Pons (tissue), 1 donor: ENCODE measurements at regions not wholly inside any gene's neighbourhood (a gene's known extent, or its start where the extent isn't known, plus 50 kb on each side); places are given as distances from the start of the nearest gene placed in this dataset.
A peak's percentile ranks its signal among the peaks of the same experiment; 100 is the strongest.

Experiments
- DNase-seq: peaks from one replicate; pipeline ENCODE4 v3.0.0-alpha.2; 2016; ENCODE audit warnings: low spot score

DNA sequence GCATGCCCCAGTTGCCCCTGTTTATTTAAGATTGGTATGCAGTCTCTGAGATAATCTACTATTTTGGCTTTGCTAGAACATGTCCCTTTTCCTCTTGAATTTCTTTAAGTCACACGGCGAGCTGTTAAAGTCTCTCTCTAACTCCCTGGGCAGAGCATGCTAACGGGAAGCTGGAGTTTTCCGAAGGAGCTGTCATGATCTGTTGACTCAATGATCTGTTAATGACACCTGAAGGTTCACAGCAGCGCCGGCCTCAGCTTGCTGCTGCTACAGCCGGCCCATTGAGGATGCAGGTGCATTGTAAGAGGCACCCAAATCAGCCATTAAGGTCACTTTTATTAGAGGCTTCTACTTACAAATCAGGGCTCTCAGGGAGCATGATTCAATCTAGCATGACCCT is 1203.4 kb downstream of the MAT2B start:
- DNase-seq, result no peak

DNA sequence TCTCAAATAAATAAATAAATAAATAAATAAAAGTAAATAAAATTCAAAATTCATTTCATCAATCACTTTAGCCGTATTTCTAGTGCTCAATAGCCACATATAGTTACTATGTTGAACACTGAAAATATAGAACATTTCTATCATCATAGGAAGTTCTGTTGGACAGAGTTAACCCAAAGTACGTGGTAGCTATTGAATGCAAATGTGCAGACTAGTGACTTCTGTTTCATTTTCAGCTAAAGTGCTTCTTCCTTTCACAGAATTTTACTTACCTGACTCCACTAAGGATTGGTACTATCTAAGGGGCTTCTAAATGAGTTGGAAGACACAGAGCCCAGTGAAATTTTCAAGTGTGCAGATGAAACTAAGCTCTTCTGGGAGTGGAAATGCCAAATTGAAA is 1208.3 kb downstream of the MAT2B start:
- no peak for DNase-seq

DNA sequence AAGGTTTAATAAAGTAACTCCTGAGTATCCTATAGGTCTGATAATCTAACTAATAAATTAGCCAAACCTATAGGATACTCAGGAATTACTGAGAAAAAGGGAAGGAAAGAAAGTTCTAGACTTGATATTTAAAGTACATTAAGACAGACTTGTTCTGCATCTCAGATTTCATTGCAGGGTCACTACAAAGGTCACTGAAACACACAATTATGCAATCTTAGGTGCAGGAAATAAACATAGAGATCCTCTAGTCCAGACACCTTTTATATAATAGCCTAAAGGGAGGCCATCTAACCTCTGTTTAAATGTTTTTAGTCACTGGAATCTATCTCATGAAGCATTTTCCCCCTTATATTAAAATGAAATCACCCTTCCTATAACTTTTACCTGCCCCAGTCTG is 1215.7 kb downstream of the MAT2B start:
- no peak for DNase-seq

DNA sequence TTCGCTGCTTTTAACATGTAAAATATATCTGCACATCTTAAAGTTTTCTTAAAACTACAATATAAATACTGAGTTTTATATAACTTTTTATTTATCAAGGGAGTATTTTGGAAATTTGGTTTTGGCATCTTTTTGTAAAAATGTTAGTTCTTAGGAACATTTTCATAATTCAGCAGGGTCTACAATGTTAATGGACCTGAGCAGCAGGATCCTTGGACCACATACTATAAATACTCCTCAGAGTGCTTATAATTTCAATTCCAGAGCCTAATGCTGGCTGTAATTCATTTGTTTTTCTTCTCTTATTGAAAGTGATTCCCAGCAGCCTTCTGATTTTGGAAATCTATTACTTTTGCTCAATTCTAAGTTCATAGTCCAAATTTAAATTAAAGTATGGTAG is 1216.2 kb downstream of the MAT2B start:
- no peak for DNase-seq

DNA sequence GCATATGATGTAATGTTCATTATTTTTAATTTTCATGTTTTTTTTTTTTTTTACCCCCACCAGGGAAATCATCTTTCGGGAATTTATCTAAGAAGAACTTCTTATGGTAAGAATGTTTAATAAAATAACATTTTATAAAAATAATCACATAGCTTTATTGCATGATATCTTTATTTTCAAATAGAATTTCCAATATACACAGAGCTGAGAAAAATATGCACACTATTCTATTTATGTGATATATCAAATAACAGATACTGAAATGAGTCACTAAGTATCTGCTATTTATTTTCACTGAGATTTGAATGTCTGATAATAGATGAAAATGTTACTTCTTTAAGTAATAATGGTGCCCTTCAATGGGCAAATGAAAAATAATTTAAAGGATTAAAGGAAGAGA is 1217.3 kb downstream of the MAT2B start:
- DNase-seq, result no peak

DNA sequence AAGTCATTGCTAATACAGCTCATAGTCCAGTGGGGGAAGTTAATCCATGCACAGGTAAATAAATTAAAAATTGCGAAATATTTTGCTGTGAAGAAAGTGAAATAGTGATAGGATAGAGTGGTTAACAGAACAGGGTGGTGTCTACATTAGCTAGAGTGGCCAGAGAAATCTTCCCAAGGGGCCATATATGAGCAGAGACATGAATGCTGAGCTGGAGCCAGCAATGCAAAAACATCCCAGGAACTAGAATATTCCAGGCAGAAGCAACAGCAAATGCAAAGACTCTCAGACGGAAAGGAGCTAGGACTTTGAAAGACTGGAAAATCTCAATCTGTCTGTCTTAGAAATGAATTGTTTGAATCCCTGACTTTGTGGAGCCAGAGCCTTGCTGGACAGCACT is 1221.6 kb downstream of the MAT2B start:
- no peak for DNase-seq

DNA sequence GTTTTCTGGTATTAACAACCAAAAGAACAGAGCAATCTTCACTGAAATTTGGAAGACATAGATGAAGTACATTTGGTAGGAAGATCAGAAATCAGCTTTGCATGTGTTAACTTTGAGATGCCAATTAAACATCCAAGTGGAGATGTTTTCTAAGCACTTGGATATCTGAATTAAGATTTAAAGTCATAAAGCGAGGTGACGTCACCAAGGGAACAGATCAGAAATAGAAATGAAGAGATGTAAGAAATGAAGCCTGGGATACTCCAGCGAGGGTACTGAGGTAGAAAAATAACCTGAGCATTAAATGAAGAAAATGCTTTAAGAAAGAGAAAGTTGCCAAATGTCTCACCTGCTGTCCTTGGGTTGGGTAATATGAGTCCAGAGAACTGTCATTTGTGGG is 1223.3 kb downstream of the MAT2B start:
- DNase-seq, result no peak

DNA sequence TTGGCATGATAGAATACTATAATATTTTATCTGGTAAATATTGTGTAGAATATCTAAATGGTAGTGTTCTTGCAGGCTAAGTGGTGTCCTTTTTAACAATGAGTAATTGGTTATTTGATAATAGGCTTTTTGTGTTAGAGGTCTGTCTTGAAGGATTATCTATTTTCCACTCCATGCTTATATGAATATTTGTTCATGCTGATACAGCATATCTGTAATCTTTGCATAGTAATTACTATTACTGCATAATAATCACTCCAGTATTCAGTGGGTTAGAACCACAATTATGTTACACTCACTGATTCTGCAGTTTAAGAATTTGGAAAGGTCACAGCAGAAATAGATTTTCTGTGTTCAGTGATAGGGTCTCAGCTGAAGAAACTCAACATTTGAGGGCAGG is 1229.9 kb downstream of the MAT2B start:
- no peak for DNase-seq

DNA sequence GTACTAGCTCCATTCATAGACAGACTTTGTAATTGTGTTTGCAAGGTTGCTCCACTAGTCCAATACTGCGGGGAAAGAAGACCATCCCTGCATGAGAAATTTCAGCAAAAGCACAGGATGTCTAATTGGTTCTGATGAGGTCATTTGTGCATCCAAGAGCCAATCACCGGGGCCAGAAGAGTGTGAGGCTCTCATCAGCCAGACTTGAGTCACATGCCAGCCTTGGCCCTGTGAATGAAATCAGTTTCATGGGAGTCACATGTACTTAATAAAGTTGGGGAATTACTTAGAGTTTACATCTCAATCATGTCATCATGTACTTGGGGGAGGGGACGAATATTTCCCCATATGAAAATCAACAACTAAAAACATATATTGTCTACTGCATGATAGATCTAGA is 1236.0 kb downstream of the MAT2B start:
- no peak for DNase-seq

DNA sequence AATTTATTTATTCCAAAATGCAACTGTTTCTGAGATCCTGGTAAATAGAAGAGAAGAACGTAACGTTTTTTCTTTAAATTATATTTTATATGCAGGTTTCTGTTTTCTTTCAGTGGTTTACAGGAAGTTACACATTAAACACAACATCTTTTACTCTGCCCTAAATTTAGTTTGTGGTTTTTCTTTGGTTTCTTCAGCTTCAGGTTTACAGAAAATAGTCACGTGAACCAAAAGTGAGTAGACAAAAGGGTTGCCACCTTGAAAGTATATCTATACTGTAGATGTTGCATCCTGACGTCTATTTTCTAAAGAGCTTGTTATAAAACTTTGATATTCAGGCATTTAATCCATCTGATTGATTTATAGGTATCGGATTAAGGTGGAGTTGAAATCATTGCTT is 1236.6 kb downstream of the MAT2B start:
- no peak for DNase-seq

DNA sequence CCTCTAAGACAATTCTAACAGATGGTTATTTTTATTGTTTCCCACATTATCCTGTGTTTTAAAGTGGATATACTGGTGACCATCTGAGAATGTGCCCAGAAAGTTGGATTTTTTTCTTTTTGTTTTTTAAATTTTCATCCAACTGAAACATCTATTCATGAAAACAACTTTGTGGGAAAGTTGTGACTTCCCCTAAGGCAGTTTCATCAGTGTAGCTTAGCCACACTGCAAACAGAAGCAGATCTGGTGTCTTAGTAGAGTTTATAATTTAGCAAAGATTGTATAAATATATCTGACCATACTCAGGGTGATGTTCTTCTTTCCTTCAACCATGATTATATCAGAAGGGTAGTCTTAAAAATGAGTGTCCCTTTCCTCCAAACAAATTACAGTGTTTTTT is 1241.3 kb downstream of the MAT2B start:
- DNase-seq, result no peak

DNA sequence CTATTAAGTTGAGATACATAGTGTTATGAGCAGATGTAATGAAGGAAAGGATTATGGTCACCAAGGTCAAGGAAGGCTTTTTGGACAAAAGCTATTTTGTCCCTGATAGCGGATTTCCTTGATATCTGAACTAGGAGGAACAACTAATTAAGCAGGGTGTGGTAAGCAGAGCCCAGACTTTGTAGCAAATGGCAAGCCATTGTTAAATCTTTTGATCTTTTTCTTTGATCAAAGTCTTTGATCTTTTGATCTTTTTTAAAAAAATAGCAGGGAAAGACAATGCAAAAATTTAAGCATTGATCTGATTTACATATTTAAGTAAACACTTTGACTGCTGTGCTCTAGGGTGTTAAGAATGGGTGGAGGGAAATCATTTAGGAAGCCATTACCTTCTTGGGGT is 1242.0 kb downstream of the MAT2B start:
- no peak for DNase-seq

DNA sequence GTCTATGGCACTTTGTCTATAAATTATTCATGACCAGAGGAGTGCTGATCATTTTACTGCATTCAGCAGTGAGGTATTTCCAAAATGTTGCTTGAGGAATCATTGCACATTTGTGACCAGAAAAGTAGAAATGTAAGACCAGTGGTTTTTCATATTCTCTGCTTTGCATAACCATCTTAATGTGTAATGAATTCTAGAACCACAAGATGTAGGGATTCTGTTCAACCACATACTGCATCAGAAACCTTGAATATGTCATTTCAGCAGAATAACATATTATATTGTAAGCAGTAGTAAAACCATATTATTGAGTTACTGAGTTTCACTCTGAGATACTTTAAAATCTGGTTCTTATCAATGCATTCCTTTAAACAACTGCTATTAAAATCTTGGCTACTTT is 1243.4 kb downstream of the MAT2B start:
- no peak for DNase-seq

DNA sequence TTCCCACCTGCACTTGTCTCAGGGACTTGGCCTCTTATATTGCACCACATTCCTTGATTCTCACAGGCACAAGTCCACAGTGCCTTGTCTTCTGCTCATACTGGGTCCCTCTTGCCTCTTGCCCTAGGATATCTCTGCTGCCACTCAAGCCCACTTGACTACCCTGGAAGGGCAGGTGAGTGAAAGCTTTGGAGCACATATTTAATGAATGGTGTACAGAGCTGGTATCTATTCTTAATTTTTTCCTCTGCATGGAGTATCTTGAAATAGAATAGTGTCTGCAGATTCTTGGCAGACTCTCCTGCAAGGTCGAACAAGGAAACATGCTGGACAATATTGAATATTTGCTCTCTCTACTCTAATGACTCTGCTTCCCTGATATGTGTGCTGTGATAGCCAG is 1248.0 kb downstream of the MAT2B start:
- no peak for DNase-seq

DNA sequence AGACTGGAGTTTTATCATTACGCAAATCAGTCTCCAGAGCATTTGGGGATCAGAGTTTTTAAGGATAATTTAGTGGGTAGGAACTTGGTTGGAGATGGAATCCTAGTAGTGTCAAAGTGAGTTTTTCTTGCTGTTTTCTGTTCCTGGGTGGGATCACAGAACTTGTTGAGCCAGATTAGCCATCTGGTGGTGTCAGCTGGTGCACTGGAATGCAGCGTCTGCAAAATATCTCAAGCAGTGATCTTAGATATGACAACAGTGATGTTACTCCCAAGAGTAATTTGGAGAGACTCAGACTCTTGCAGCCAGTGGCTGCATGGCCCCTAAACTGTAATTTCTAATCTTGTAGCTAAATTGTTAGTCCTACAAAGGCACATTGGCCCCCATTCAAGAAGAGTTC is 1257.8 kb downstream of the MAT2B start:
- no peak for DNase-seq

DNA sequence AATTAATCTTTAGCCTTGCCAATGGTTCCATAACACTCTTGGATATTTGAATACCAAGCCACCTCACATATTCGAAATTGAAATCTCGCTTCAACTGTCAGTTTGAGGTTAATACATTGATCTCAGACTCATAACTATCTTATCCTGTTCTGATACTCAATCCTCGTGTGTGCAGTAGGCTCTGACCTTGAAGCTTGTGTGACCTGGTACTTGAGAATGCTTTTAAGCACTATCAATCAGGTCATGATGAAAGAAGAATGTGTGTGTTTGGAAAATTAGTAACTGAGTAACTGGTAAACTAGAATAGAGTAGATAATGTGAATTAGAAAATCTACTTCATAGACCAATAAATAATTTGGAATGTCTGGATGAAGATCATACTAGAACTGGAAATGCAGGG is 1266.7 kb downstream of the MAT2B start:
- no peak for DNase-seq

DNA sequence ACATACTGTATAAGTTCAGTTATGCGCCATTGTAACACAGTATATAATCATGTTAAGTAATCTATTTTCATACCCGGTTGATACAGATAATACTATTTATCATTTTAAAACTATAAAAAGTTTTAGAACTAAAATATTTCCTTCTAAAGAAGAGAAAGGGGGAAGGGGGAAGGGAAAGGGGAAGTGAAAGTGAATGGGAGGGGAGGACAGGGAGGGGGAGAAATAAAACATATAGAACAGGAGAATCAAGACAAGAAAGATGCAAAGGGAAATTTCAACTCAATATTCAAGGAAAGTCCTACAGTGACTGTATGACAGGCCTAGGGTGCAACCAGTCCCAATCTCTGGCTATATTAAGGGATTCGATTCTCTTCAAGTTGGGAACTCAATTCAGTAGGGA is 1278.8 kb downstream of the MAT2B start:
- no peak for DNase-seq

DNA sequence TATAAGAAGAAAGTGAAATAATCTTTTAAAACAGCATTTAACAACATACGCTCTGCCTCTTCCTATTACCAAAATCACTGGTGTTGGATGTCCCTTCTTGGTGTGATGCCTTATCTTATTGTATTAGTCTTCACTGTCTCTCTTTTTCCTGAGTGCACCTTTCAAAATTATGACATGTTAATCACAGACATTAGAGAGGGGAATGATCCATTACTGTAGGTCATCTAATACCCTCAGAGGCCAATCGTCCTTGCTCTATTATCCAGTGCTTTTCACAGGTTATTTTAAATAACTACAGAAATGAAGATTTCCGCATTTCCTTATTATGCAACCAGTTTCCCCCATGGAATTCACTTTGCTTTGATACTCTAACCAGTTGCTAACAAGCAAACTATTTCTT is 1292.7 kb downstream of the MAT2B start:
- DNase-seq, result no peak

DNA sequence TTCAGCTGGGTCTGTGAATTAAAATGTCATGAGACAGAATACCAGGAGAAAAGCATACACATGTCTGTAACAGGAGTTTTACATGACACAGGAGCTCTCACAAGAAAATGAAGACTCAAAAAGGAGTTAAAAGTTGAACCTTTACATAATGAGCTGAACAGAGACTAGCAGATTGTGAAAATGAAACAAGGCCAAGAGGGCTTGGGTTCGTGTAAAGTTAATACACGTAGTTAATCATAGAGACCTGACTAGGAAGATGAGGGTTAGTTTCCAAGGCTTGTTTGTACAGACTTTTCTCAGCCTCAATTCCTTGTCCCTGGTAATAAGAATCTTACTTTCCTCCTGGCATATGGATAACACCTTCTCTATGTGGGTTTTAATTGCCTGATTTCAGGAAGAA is 1294.0 kb downstream of the MAT2B start:
- DNase-seq, result no peak

DNA sequence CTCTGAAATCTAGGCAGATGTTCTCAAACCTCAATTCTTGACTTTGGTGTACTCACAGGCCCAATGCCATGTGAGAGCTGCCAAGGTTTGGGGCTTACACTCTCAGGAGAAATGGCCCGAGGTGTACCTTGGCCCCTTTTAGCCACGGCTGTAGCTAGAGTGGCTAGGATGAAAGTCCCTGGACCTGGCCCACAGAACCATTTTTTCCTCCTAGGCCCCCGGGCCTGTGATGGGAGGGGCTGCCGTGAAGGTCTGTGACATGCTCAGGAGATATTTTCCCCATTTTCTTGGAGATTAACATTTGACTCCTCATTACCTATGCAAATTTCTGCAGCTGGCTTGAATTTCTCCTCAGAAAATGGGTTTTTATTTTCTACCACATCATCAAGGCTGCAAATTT is 1296.5 kb downstream of the MAT2B start:
- DNase-seq, result no peak

DNA sequence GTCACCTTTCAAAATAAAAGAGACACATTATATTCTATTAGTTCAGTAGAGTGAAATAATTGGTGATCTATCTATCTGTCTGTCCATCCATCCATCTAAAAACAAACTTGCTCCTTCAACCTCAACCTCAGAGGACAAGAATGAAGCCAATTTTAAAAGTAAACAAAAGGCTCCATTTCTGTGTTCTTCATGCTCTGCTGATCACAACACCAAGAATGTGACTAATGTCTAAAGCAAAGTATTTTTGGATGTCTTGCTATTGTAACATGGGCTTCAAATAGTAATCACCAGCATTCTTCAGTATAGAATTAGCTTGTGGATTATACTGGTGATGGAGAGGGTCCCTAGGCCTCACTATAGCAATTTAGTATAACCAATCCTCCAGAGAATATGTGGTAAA is 1304.4 kb downstream of the MAT2B start:
- no peak for DNase-seq

DNA sequence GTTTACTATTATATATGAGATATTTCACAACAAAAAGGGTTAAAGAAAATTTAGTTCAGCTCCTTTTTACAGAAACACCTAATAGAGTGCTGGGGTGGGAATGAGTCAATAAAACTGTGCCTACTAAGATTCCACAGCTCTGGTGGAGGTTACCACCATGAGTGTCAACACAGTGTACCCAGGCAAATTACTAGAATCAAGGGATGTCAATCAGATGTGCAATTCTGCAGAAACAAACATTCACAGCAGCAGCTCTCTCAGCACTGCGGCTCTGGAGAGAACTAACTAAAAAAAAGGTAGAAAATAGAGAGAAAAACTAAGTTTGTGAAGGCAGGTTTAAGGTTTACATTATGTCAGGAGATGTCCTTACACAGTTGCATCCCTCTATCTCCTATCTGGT is 1313.0 kb downstream of the MAT2B start:
- no peak for DNase-seq

DNA sequence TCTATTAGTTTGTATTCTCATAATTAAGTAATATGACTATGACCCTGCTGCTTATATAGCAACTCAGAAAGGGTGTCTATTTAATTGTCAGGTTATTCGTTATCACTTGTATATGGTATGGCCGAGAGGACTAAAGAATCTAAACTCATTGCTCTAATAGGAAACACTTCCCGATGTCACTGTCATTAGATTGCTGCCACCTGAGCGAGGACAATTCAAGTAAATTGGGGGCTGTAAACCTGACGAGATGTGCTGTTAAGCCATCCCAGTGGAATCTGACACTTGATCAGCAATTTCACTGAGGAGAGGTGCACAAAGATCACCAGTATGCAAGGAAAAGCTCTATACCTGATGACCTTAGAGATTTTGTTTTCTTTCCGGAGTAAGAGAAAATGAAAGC is 1319.3 kb downstream of the MAT2B start:
- DNase-seq, result no peak

DNA sequence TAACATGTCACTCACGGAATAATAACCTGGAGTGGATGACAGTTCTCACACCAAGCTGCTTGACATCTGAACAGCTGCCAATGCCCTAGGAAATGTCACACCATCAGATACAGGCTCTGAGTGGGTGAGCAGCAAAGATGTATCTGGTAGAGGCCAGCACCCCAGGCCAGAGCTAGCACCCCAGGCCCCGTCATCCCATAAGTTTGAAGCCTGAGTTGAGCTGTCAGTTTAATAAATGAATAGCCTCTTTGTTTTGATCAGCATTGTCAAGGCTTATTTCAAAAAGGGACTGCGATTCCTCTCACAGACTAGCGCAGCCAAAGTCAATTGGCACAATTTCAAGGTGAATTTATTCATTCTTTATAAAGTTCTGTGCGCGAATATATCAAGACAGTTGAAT is 1327.1 kb downstream of the MAT2B start:
- DNase-seq, result peak; percentile 60

DNA sequence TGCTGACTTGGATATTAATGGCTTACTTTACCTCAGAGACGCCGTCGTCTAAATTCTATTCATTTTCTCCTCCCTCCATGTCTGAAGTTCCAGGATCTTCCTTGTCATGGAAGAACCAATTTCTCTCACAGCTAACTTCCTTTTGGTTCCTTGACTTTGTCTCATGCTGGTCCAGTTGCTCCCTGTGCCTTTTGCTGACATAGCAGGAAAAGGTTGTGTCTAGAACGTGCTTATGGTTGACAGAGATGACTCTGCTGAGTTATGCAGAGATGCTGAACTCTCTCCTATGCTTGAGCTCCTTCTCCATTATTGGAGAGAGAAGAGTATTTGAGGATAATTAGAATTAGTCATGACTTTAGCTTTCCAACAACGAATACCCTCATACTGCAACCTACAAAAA is 1338.9 kb downstream of the MAT2B start:
- no peak for DNase-seq

DNA sequence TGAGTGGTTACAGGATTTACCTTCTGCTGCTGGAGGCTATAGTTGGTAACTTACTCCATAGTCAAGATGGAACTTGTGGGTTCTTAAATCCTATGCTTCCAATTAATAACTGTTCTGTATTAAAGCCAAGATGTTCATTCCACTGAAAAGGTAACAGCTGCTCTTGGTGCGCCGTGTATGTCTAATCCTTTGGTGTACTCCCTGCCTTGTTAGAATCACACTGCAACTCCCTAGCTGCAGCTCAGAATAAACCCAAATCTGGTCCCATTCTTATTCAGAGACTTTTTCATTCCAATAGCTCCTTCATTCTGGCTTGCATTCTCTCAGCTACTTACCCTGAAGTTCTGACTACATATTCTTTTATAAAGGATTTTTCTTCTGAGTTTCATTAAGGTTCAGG is 1355.5 kb downstream of the MAT2B start:
- DNase-seq, result no peak
